ENCODE measurements at regions not wholly inside any gene's neighbourhood (a gene's known extent, or its start where the extent isn't known, plus 50 kb on each side); places are given as distances from the start of the nearest gene placed in this dataset.

DNA sequence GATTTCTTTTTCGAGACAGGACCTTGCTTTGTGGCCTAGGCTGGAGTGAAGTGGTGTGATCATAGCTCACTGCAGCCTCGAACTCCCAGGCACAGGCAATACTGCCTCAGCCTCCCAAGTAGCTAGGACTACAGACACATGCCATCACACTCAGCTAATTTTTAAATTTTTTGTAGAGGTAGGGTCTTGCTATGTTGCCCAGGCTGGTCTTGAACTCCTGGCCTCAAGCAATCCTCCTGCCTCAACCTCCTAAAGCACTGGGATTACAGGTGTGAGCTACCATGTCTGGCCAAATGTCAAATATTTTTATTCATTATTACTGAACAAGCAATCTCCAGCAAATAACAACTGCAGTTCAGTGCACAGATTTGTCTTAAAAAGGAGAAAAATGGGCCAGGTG is 131.7 kb upstream of the IFNGR1 start:
- no peak overlapping the region for H3K9ac ChIP-seq (replicated peaks in 1 of 4; ENCODE audit: extremely low read depth in 1 of 4, low read depth in 3 of 4, low read length in 3 of 4)
- FAIRE-seq: no peak

More for the DNA sequence above, 131.7 kb upstream of the IFNGR1 start:
- no peak overlapping the region for H2BK15ac ChIP-seq (ENCODE audit: low read length)
- H2BK5ac ChIP-seq (ENCODE audit: low read depth, low read length): no peak overlapping the region
- no peak for TF ChIP-seq CBX5 (IDR thresholded peaks at IDR 0.05; ENCODE audit: low read depth, low read length)
- TF ChIP-seq, protein P1, sequence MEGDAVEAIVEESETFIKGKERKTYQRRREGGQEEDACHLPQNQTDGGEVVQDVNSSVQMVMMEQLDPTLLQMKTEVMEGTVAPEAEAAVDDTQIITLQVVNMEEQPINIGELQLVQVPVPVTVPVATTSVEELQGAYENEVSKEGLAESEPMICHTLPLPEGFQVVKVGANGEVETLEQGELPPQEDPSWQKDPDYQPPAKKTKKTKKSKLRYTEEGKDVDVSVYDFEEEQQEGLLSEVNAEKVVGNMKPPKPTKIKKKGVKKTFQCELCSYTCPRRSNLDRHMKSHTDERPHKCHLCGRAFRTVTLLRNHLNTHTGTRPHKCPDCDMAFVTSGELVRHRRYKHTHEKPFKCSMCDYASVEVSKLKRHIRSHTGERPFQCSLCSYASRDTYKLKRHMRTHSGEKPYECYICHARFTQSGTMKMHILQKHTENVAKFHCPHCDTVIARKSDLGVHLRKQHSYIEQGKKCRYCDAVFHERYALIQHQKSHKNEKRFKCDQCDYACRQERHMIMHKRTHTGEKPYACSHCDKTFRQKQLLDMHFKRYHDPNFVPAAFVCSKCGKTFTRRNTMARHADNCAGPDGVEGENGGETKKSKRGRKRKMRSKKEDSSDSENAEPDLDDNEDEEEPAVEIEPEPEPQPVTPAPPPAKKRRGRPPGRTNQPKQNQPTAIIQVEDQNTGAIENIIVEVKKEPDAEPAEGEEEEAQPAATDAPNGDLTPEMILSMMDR (IDR thresholded peaks at IDR 0.05; ENCODE audit: control extremely low read depth in 1 of 3, insufficient read depth in 1 of 3, low read depth in 1 of 3, low read length in 3 of 3): no peak
- no peak for TF ChIP-seq NRF1 (IDR thresholded peaks at IDR 0.05; ENCODE audit: low read depth, low read length)
- TF ChIP-seq, protein P2, sequence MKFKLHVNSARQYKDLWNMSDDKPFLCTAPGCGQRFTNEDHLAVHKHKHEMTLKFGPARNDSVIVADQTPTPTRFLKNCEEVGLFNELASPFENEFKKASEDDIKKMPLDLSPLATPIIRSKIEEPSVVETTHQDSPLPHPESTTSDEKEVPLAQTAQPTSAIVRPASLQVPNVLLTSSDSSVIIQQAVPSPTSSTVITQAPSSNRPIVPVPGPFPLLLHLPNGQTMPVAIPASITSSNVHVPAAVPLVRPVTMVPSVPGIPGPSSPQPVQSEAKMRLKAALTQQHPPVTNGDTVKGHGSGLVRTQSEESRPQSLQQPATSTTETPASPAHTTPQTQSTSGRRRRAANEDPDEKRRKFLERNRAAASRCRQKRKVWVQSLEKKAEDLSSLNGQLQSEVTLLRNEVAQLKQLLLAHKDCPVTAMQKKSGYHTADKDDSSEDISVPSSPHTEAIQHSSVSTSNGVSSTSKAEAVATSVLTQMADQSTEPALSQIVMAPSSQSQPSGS (IDR thresholded peaks at IDR 0.05; ENCODE audit: low read length): no peak
- TF ChIP-seq ASH2L (IDR thresholded peaks at IDR 0.05; ENCODE audit: low read length): no peak
- TF ChIP-seq EGR1 (IDR thresholded peaks at IDR 0.05; ENCODE audit: borderline replicate concordance, low read depth, low read length): no peak
- no peak for TF ChIP-seq CBX8 (IDR thresholded peaks at IDR 0.05; ENCODE audit: borderline replicate concordance, low read depth, low read length)
- TF ChIP-seq HDAC2 (IDR thresholded peaks at IDR 0.05; ENCODE audit: borderline replicate concordance in 1 of 2, low read depth in 2 of 2, low read length in 2 of 2): no peak
- no peak for TF ChIP-seq BACH1 (IDR thresholded peaks at IDR 0.05; ENCODE audit: low read length)
- no peak for TF ChIP-seq SP2 (IDR thresholded peaks at IDR 0.05; ENCODE audit: low read length)
- 89% methylated on average over 2 of the region's 2 CpGs; no CpG with 5 or more reads in 1 of the 2 experiments for WGBS, 2 experiments (ENCODE audit: extremely low coverage in 1 of 2, insufficient coverage in 1 of 2, insufficient read length in 1 of 2, insufficient replicate concordance in 2 of 2, low coverage in 1 of 2, low lambda C conversion rate in 2 of 2, missing lambda C conversion rate in 1 of 2)
- DNase-seq (ENCODE audit: low read depth in 1 of 2, low spot score in 2 of 2): no peak
- H2BK120ac ChIP-seq (replicated peaks; ENCODE audit: low read depth, low read length): no peak overlapping the region
- H3K4me3 ChIP-seq (ENCODE audit: extremely low read depth in 1 of 4, insufficient read depth in 2 of 4, low read depth in 3 of 4, low read length in 4 of 4): no peak overlapping the region
- ChIA-PET POLR2A (ENCODE audit: partially characterized antibody) (no interaction called here), CTCF (ENCODE audit: partially characterized antibody) (interaction anchor here (1.0 to 2.8 kb wide), 3 partner anchors 9 to 37 kb away, joined by 6 to 10 read pairs (median 6); no protein-coding TSS in a partner anchor)
- H3K4me2 ChIP-seq (ENCODE audit: insufficient read depth in 1 of 2, low read depth in 2 of 2, low read length in 2 of 2): no peak overlapping the region
- no peaks in the 10 kb centered on the region for H4K20me1 ChIP-seq (replicated peaks in 1 of 2; ENCODE audit: control insufficient read depth in 1 of 2, insufficient read depth in 2 of 2, low read length in 2 of 2)
- H2BK20ac ChIP-seq (ENCODE audit: low read length): no peak overlapping the region
- no peak overlapping the region for H3K23ac ChIP-seq (ENCODE audit: insufficient read length)
- no peaks in the 10 kb centered on the region for H3K79me2 ChIP-seq (ENCODE audit: control insufficient read depth in 1 of 2, insufficient read depth in 2 of 2, low read length in 2 of 2)
- no peaks in the 10 kb centered on the region for H3K36me3 ChIP-seq (ENCODE audit: control insufficient read depth in 2 of 4, insufficient read depth in 4 of 4, low read length in 3 of 4)
- no peak overlapping the region for H3K14ac ChIP-seq (ENCODE audit: insufficient read length)
- H2AFZ ChIP-seq (ENCODE audit: low read length): no peak overlapping the region
- H4K5ac ChIP-seq (ENCODE audit: insufficient read length, low read depth, low read length): no peak overlapping the region
- no peaks in the 10 kb centered on the region for H3K23me2 ChIP-seq (ENCODE audit: low read depth, low read length)
- no peak overlapping the region for H3K4ac ChIP-seq (replicated peaks; ENCODE audit: insufficient read length, low read depth, low read length)
- no peak overlapping the region for H4K8ac ChIP-seq (ENCODE audit: extremely low read depth, insufficient read depth, low read length)
- H2BK12ac ChIP-seq (ENCODE audit: low read depth, low read length): no peak overlapping the region
- H3K27ac ChIP-seq (ENCODE audit: low read depth, low read length): no peak overlapping the region
- H3K9me3 ChIP-seq (ENCODE audit: insufficient read depth in 2 of 2, low read depth in 1 of 2, low read length in 1 of 2): no peaks in the 10 kb centered on the region
- no peak overlapping the region for H3K18ac ChIP-seq (ENCODE audit: extremely low read depth, low read length)
- H3K4me1 ChIP-seq (replicated peaks in 1 of 4; ENCODE audit: control insufficient read depth in 3 of 4, insufficient read depth in 4 of 4, low read length in 3 of 4): no peaks in the 10 kb centered on the region
- H3K27me3 ChIP-seq (replicated peaks in 1 of 4; ENCODE audit: control insufficient read depth in 3 of 4, extremely low read depth in 1 of 4, insufficient read depth in 3 of 4, low read length in 3 of 4): no peaks in the 10 kb centered on the region
- H3K56ac ChIP-seq (replicated peaks; ENCODE audit: insufficient read length, low read depth, low read length): no peak overlapping the region
- no peaks in the 10 kb centered on the region for H3K79me1 ChIP-seq (ENCODE audit: low read depth, low read length)
- no peak overlapping the region for H2AK5ac ChIP-seq (ENCODE audit: low read depth, low read length)
- H4K91ac ChIP-seq (replicated peaks; ENCODE audit: insufficient read length, low read length): no peak overlapping the region

Data from H1 (cell line).